GM21619 (cell line): ENCODE measurements at regions not wholly inside any gene's neighbourhood (a gene's known extent, or its start where the extent isn't known, plus 50 kb on each side); places are given as distances from the start of the nearest gene placed in this dataset.

Experiments used
- ATAC-seq: cut with Tn5 transposase; IDR thresholded peaks from one replicate; pipeline ENCODE4 v1.9.1; 2021; ENCODE audit not compliant: unreplicated experiment

- no peak for ATAC-seq
Observed at GRCh38 chr4:179855469-179855868, 2387.7 kb upstream of the TENM3 start.

- no peak for ATAC-seq
Observed at GRCh38 chr4:179858221-179858620, 2385.0 kb upstream of the TENM3 start.

- ATAC-seq, result peak; percentile 94
Observed at GRCh38 chr4:179867300-179867878, 2375.8 kb upstream of the TENM3 start.

GRCh38 chr4:179871726-179872125, 2371.5 kb upstream of the TENM3 start:
- no peak for ATAC-seq

GRCh38 chr4:179872755-179873154, 2370.4 kb upstream of the TENM3 start:
- no peak for ATAC-seq

- ATAC-seq, result no peak
Observed at GRCh38 chr4:179880756-179881155, 2362.4 kb upstream of the TENM3 start.

GRCh38 chr4:179894066-179894778, 2349.0 kb upstream of the TENM3 start:
- no peak for ATAC-seq

GRCh38 chr4:179919587-179919986, 2323.6 kb upstream of the TENM3 start:
- no peak for ATAC-seq

- no peak for ATAC-seq
Observed at GRCh38 chr4:179927473-179927872, 2315.7 kb upstream of the TENM3 start.

GRCh38 chr4:179941911-179942310, 2301.3 kb upstream of the TENM3 start:
- ATAC-seq, result no peak

GRCh38 chr4:179976777-179977176, 2266.4 kb upstream of the TENM3 start:
- no peak for ATAC-seq

GRCh38 chr4:179977378-179977777, 2265.8 kb upstream of the TENM3 start:
- ATAC-seq, result no peak

- ATAC-seq, result no peak
Observed at GRCh38 chr4:179981161-179981560, 2262.0 kb upstream of the TENM3 start.

GRCh38 chr4:179989975-179990374, 2253.2 kb upstream of the TENM3 start:
- ATAC-seq, result peak; percentile 99

GRCh38 chr4:180009316-180009715, 2233.9 kb upstream of the TENM3 start:
- no peak for ATAC-seq

- ATAC-seq, result peak; percentile 66
Observed at GRCh38 chr4:180028682-180029081, 2214.5 kb upstream of the TENM3 start.

GRCh38 chr4:180031330-180031729, 2211.9 kb upstream of the TENM3 start:
- no peak for ATAC-seq

GRCh38 chr4:180041576-180041975, 2201.6 kb upstream of the TENM3 start:
- ATAC-seq, result no peak

GRCh38 chr4:180052629-180053028, 2190.6 kb upstream of the TENM3 start:
- ATAC-seq, result no peak

GRCh38 chr4:180054291-180054690, 2188.9 kb upstream of the TENM3 start:
- ATAC-seq, result no peak

- no peak for ATAC-seq
Observed at GRCh38 chr4:180057299-180057721, 2185.9 kb upstream of the TENM3 start.

- ATAC-seq, result peak; percentile 62
Observed at GRCh38 chr4:180057891-180058671, 2185.1 kb upstream of the TENM3 start.
